HG02571 (cell line): ENCODE measurements at regions not wholly inside any gene's neighbourhood (a gene's known extent, or its start where the extent isn't known, plus 50 kb on each side); places are given as distances from the start of the nearest gene placed in this dataset.
A peak's percentile ranks its signal among the peaks of the same experiment; 100 is the strongest.

Experiments used
- ATAC-seq: cut with Tn5 transposase; IDR thresholded peaks from one replicate; pipeline ENCODE4 v1.9.1; 2021; ENCODE audit warnings: mild to moderate bottlenecking, moderate library complexity; ENCODE audit not compliant: unreplicated experiment

DNA sequence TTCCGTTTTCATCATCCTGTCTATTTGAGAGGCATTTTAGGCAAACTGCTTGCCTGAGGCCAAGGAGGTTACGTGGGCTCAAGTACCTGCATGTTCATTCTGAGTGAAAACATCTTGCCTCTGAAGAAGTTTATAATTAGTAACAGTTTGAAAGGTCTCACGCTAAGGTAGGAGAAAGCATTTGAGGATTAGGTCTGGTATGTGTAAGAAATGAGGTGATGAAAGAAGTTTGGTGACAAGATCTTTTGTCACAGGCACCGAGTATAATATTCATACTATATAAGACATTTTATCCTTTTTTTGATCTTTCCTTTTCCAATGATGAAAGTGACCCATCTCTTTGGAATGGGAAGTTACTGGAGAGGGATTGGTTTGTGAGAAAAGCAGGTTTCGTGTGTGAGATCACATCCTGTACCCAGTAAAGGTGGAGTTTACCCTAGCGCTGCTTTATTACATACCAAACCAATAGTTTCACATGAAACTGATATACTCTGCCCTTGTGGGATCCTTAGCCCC is 98.7 kb upstream of the PDC start:
- ATAC-seq: no peak

- no peak for ATAC-seq
Measured at GRCh38 chr1:186557147-186557777, 96.3 kb upstream of the PDC start.

DNA sequence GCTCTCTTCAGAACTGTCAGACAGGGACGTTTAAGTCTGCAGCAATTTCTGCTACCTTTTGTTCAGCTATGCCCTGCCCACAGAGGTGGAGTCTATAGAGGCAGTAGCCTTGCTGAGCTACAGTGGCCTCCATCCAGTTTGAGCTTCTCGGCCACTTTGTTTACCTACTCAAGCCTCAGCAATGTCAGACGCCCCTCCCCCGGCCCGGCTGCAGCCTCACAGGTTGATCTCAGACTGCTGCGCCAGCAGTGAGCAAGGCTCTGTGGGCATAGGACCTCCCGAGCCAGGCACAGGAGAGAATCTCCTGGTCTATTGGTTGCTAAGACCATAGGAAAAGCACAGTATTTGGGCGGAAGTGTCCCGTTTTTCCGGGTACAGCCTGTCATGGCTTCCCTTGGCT is 89.9 kb upstream of the PDC start:
- no peak for ATAC-seq

GRCh38 chr1:186541003-186541402 is 80.1 kb upstream of the PDC start:
- no peak for ATAC-seq

GRCh38 chr1:186540521-186540920 is 79.6 kb upstream of the PDC start:
- ATAC-seq: no peak

- no peak for ATAC-seq
Measured at GRCh38 chr1:186536273-186536890, 75.5 kb upstream of the PDC start.

GRCh38 chr1:186535388-186536133 is 74.6 kb upstream of the PDC start:
- ATAC-seq: no peak

DNA sequence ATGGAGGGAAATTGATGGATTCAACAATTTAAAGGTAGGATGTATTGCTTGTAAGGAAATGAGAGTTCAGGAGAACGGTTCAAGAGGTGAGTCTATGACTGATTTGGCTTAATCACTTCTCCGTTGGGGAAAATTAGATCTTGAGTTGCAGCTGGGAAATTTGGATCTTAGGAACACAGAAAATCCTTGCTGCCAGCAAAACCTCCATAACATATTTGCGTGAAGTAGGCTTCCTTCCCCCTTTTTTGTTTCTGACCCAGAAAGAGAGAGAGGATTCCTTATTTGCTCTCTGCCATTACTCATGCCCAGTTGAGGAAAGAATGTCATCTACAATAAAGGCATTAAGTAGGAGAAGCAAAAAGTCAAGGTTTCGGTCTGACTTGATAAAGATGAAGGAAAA is 73.5 kb upstream of the PDC start:
- no peak for ATAC-seq

- ATAC-seq: no peak
Measured at GRCh38 chr1:186532466-186532865, 71.6 kb upstream of the PDC start.

DNA sequence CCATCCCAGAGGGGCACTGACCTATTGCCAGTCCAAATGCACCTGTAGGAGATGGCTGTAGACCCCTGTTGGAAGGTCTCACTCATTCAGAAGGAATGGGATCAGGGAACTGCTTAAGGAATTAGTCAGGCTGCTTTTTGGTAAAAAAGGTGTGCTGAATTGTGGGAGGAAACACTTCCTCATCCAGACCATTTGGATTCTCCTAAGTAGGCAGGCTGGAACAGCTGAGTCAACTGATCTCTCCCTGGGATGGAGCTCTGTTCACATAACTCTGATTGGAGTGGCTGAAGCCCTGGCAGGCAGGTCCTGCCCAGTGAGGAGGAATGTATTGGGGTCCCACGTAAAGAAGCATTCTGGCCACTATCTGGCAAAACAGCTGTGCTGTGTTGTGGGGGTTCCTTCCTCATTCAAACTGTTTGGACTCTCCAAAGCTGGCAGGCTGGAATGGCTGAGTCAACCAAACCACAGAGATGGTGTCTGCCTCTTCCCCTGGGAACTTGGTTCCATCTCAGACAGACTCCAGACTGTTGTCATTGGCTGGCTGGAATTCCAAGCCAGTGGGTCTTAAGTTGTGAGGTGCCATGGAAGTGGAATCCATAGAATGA is 70.7 kb upstream of the PDC start:
- no peak for ATAC-seq

DNA sequence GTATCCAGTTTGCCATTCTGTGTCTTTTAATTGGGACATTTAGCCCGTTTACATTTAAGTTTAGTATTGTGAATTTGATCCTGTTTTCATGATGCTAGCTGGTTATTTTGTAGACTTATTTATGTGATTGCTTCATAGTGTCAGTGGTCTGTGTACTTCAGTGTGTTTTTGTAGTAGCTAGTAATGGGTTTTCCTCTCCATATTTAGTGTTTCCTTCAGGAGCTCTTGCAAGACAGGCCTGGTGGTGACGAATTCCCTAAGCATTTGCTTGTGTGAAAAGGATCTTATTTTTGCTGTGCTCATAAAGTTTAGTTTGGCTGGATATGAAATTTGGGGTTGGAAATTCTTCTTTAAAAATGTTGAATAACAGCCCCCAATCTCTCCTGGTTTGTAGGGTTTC is 69.2 kb upstream of the PDC start:
- no peak for ATAC-seq

- ATAC-seq: no peak
Measured at GRCh38 chr1:186519982-186520381, 59.1 kb upstream of the PDC start.

DNA sequence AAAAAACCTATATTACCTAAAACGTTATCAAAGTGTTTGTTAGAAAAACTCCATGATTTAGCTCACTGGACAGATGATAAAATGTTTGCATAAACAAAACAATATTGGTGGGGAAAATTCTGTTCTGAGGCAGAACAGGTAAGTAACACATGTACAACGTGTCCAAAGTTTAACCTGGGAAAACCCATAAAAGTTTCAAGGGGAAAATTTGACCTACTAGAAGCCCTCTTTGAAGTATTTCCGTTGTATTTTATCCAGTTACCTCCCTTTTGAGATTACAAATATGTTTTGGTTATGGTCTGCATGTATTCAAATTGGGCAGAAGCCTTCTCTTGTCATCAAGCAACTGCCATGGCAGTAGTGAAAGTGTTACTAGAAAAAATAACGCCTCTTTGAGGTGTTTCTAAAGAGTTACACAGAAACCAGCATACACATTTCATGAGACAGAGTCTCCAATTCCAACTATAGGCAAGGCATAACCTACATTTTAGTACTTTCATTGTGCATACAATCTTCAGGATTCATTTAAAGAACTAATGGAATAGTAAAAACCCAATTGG is 58.0 kb upstream of the PDC start:
- ATAC-seq: no peak

- no peak for ATAC-seq
Measured at GRCh38 chr1:186518395-186518794, 57.5 kb upstream of the PDC start.

GRCh38 chr1:186514367-186514766 is 53.5 kb upstream of the PDC start:
- no peak for ATAC-seq

GRCh38 chr1:186513526-186513925 is 52.6 kb upstream of the PDC start:
- ATAC-seq: no peak

DNA sequence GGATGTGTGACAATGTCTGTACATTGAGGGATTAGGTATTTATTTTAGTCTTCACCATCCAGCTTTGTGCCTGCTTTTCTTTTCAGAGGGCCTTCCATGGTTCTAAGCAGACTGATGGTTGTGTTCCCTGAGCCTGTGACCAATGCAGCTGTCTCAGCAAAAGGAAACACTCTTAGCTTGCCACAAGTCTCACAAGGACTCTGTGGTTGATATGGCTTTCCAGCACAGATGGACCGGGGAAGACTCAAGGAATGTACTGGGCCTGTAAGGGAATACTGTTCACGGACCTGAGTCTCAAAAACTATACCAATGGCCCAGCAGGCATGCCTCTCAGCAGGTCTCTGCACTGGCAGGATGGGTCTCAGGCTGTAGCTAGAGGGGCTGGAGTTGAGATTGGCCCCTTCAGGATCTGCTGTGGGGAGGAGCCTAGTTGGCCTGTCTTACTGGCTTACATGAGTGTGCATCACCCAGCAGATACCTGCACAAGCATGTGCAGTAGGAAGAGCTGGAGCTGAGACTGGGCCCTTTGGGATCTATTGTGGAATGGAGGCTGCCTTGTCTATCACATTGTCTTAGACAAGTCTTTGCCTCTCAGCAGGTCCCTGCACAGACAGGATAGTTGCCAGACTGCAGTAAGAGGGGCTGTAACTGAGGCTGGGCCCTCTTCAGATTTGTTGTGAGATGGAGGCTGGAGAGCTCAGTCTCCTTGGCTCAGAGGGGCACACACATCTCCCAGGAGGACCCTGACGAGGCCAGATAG is 52.0 kb upstream of the PDC start:
- ATAC-seq: no peak

- ATAC-seq: peak; percentile 92
Measured at GRCh38 chr1:186511761-186512637, 51.1 kb upstream of the PDC start.
